HG02798 (cell line): ENCODE measurements at regions not wholly inside any gene's neighbourhood (a gene's known extent, or its start where the extent isn't known, plus 50 kb on each side); places are given as distances from the start of the nearest gene placed in this dataset.

ENCODE experiments used
- ATAC-seq: cut with Tn5 transposase; IDR thresholded peaks from one replicate; pipeline ENCODE4 v1.9.1; 2021; ENCODE audit warnings: mild to moderate bottlenecking; ENCODE audit not compliant: unreplicated experiment, poor library complexity

DNA sequence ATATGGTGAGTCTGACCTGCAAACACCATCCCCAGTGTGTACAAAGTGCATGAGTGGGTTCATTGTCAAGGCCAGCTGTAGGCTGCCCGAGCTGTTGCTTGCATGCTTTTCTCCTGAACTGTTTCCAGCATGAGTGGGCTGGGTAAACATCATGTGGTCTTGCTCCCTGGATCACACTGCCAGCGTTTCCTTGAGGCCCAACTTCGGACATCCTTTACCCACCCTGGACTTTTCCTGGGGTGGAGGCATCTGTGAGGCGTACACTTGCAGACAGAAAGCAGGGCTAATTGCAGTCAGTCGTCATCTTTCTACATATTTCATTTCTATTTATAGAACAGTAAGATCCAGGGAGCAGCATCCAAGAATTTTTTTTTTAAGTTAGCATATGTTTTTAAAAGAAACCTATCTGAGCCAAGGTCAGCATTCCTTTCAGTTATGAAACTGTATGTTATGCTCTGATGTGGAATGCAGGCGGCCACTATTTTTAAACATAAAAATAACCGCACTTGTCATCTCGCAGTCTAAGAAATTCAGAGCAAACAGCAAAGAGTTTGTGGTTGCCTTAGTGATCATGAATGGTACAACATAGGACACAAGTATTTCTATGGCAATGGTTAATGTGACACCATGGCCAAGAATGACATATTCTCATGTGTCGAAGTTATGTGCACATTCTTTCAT is 106.5 kb upstream of the DMRT1 start:
- no peak for ATAC-seq

DNA sequence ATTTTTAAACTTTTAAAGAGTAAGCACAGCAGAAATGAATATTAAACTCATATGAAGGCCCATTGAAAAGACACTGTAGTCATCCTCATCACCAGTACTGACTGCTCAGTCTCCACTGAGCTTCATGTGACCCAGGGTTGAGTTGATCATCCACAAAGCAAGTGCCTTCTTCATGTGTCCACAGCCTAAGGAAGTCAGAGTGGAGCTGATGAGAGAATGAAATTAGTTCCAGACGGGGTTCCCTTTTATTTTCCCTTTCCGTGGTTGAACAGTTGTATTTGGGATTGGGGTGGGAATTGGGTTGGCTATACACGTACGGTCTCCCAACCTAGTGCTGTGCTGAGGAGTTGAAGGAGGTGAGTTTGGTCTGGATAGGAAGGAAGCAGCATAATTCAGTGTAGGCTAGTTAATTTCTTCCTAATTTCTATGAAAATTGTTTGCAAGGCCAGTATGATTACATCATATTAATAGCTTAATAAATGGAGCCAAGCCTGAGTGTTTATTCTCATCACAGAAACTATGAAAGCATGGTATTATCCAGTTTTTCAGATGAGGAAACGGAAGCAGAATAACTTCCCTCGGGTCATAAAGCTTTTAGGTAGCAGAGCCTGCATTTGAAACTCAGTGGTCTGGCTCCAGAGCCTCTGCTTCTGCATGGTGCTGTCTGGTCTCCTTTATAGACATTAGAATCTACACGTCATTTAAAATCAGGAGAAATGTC is 103.9 kb upstream of the DMRT1 start:
- ATAC-seq, result no peak

DNA sequence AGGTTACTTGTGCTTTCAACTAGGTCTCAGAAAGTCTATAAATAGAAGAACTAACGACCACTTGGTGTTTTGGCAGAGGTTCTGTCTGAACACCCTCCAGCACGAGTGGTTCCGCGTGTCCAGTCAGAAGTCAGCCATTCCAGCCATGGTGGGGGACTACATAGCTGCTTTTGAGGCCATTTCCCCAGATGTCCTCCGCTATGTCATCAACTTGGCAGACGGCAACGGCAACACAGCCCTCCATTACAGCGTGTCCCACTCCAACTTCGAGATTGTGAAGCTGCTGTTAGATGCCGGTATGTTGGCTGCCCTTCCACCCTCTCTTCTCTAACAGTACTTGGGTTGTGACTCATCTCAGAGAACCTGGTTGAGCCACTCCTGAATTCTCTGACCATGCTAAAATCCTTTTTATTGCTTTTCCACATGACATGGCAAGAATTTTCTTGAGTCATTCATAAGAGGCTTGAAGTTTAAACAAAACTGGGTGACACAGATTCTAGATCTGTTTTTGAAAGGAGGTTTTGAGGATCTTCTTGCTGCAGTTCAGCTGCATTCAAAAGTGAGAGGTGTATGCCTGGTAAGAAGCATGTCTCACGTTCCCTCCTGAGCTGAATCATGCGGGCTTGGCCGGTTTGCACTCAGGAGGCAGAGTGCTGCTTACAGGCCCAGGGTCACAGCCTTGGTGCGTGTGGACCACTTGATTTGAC is 103.1 kb upstream of the DMRT1 start:
- no peak for ATAC-seq

- no peak for ATAC-seq
Observed at GRCh38 chr9:739362-739761, 102.1 kb upstream of the DMRT1 start.

DNA sequence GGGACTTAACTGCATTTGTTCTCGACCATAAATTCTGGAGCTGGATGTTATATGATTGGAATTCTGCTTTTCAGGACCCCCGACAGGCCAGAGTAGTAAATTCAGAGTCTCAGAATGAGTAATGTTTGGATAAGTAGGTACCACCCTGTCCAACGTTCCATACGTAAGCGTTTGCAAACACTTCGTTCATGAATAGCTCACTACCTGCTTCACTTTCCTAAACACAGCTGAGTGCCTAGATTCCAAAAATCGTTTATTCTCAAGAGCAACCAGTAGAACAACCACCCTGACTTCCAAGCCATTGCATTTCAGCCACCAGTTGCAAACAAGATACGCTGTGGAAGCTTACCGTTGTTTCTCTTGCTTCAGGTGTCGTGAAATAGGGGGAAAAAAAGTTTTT is 101.3 kb upstream of the DMRT1 start:
- ATAC-seq, result no peak

GRCh38 chr9:742104-742503 is 99.4 kb upstream of the DMRT1 start:
- ATAC-seq, result no peak

DNA sequence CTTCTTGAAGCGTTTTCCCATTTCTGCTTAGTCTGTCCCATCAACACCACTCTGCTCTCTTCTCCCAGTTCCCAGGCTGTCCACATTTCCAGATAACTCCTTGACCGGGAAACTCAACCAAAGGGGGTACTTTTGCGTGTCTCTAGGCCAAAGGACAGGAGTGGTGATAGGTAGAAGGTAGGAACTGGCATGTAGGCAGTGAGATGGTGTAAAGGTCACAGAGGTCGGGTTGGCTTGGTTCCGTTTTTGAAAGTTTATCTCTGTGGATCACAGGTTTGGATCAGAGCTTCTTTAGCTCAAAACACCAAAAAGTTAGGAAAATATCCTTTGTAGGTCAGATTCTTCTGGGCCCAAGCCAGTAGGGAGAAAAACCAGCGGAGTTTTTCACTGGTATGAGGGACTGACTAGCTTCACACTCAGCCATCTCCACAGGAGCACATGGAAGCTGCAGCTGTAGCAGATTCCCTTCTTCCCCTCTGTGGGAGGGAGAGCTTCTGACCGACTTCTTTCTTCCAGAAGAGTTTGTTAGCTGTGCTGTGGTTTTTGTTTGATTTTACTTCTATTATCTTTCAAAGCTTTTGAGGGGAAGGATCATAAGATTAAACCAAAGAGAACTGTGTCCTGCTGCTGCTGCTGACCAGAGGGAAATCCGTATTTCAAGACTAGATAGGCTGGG is 98.4 kb upstream of the DMRT1 start:
- ATAC-seq, result no peak

GRCh38 chr9:744046-744712 is 97.3 kb upstream of the DMRT1 start:
- ATAC-seq, result no peak

DNA sequence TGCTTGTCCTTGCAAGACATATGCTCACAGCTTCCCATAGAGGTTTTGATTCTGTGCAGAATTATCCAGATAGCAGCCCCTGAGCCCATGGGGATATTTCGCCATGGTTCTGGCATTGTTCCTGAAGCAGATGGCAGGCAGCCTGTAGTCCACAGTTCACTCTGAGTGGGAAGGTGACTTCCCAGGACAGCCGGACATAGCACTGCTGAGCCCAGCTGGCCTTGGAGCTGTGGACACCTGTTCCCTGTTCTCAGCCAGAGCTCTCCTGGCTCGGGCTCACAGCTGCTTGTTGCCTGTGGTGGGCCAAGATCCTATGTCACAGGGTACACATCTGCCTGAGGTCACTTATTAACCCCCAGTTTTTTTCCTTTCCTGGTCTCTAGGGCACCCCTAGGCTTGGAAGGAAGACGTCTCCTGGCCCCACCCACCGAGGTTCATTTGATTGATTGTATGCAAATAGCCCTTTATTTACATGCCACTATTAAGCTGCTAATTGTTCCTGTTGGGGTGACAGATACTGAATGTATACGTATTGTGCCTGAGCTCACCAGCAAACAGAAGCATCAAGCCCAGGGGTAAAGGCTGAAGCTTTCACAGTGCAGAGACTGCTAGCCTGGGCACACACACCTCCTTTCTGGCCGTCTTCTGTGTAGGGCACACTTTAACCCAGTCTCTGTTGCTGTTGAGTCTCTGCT is 96.6 kb upstream of the DMRT1 start:
- no peak for ATAC-seq

DNA sequence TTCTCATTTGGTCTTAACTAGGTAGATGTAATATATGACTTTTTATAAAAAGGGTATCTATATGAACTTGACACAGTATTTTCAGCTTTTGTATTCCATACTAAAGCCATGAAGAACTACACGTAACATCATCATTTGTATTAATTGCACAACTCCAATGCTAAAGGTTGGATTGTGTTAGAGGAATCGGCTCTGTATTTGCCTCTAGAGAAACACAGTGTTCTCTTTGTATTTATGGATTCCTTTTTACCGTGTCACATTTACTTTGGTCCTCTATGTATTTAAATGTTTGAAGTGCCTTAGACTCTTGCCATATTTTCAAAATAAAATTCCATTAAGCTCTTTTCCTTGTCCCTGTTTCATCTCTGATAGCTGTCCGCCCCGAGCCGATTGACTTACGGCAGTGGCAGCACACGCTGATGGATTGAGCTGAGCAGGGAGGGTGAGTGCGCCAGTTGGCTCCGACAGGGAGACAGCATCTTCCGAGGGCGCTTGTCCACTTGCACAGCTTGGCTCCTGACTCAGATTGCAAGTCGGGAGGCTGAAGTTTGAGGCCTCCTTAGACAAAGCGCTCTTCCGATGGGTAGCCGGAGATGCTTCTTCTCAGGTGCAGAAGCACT is 95.6 kb upstream of the DMRT1 start:
- no peak for ATAC-seq

DNA sequence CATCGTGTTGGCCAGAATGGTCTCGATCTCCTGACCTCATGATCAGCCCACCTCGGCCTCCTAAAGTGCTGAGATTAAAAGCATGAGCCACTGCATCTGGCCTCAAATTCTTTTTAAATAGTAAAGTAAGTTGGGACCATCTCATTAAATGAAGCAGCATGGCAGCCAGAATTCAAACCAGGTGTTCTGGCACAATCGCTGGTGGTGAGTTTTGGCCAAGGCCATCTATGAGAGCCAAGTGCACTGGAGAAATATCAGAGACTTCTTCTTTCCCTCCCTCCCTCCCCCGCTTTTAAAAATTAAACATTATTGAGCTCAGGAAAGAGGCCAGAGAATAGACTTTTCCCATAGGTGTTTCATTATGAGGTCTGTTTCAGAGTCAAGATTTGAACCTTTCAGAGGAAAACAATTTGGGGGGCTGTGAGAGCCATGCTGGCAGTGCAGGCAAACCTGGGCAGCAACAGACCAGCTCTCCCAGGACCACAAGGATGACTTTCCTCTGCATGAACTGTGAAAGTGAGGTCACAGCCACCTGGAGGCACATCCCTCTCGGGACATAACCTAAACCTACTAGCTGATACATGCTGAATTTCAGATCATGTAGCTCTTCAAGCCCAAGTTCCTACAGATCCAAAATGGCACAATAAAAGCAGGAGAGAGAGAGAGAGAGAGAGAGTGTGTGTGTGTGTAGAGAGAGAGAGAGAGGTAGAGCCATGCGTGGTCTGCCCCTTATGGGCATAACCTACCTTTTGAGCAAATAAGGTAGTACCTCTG is 94.6 kb upstream of the DMRT1 start:
- ATAC-seq, result no peak

DNA sequence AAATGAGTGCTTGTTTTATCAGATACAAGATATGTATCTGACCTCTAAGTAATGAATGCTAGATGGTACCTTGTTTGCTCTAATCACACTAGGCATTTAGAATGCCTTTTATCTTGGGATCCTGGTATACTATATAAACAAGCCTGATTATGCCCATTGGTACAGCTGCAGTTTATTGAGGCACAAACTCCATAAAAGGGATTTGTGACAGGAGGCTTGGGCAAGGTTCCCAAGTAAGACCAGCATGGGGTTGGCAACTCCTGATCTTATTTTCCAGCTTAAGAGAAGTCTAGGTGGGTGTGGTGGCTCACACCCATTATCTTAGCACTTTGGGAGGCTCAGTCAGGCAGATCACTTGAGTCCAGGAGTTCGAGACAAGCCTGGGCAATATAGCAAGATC is 93.9 kb upstream of the DMRT1 start:
- ATAC-seq, result no peak

GRCh38 chr9:748861-749497 is 92.5 kb upstream of the DMRT1 start:
- ATAC-seq, result no peak

GRCh38 chr9:749716-750115 is 91.8 kb upstream of the DMRT1 start:
- no peak for ATAC-seq

- no peak for ATAC-seq
Observed at GRCh38 chr9:750249-750967, 91.1 kb upstream of the DMRT1 start.

- ATAC-seq, result no peak
Observed at GRCh38 chr9:751137-752051, 90.1 kb upstream of the DMRT1 start.

GRCh38 chr9:752201-752600 is 89.3 kb upstream of the DMRT1 start:
- ATAC-seq, result no peak
